ACC112 (cell line): ENCODE measurements at regions not wholly inside any gene's neighbourhood (a gene's known extent, or its start where the extent isn't known, plus 50 kb on each side); places are given as distances from the start of the nearest gene placed in this dataset.

Experiments used
- H2AFZ ChIP-seq: fragments of 200-600 bp; sonication (generic); one replicate; pipeline ENCODE4 v1.6.0; 2017; ENCODE audit warnings: antibody characterized with exemption, low read length; ENCODE audit not compliant: unreplicated experiment
- H3K27ac ChIP-seq: fragments of 200-600 bp; sonication (generic); 2 replicates; pipeline ENCODE4 v1.5.1; 2014; ENCODE audit warnings: low read depth, mild to moderate bottlenecking, antibody characterized with exemption, low read length, moderate library complexity
- H3K27me3 ChIP-seq: fragments of 200-600 bp; sonication (generic); 2 replicates; pipeline ENCODE4 v1.6.1; 2014; ENCODE audit warnings: mild to moderate bottlenecking, antibody characterized with exemption, low read length, moderate library complexity, mixed read lengths; ENCODE audit not compliant: insufficient read depth
- H3K36me3 ChIP-seq: fragments of 200-600 bp; sonication (generic); 2 replicates; pipeline ENCODE4 v1.6.1; 2016; ENCODE audit warnings: mild to moderate bottlenecking, antibody characterized with exemption, low read length, moderate library complexity, mixed read lengths; ENCODE audit not compliant: insufficient read depth
- H3K4me1 ChIP-seq: fragments of 200-600 bp; sonication (generic); one replicate; pipeline ENCODE4 v1.6.1; 2016; ENCODE audit warnings: low read length, mixed read lengths; ENCODE audit not compliant: insufficient read depth, unreplicated experiment, control insufficient read depth
- H3K4me3 ChIP-seq: fragments of 200-600 bp; sonication (generic); 2 replicates; pipeline ENCODE4 v1.5.1; 2014; ENCODE audit warnings: mild to moderate bottlenecking, low read depth, low read length
- H3K79me2 ChIP-seq: fragments of 200-600 bp; sonication (generic); one replicate; pipeline ENCODE4 v1.6.0; 2016; ENCODE audit warnings: low read length; ENCODE audit not compliant: control insufficient read depth, unreplicated experiment, insufficient read depth

DNA sequence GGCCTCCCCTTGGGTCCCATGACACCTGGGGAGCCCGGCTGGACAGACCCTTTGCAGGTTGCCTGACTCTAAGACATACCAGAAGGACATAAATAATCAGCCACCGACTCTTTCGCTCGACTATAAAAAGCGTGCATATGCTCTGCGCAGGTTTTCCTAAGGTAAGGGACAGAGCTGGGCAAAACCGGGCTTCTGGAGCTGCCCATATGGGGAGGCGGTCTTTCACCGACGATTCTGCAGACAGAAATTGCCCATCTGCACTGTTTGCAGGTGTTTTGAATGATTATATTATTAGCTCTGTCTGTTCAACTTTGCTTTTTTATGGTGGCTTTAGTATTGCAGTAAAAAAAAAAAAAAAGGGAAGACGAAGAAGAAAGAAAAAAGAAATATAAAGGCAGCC lies 347.2 kb downstream of the TSHZ3 start:
- H3K4me3 ChIP-seq, result no peak overlapping the region
- H3K27me3 ChIP-seq, result no peaks in the 10 kb centered on the region

DNA sequence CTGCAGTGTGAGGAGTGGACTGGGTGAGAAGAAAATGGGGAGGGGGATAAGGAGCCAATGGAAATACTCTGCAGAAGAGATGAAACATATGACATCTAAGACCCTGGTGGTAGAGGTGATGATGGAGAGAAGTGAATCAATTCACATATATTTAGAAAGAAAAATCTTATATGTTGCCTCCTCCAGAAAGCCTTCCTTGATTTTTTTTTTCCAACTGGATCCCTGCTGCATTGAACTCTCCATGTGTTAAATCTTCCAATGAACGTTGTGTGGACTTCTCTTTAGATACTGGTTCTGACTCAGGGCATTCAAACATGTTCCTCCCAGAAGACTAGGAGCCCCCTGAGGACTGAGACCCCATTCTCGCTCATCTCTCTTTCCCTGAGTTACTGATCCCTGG lies 348.3 kb downstream of the TSHZ3 start:
- H3K4me3 ChIP-seq, result no peak overlapping the region
- no peak overlapping the region for H2AFZ ChIP-seq
- no peak overlapping the region for H3K27ac ChIP-seq
- H3K27me3 ChIP-seq, result no peaks in the 10 kb centered on the region
- H3K4me1 ChIP-seq, result no peaks in the 10 kb centered on the region
- no peaks in the 10 kb centered on the region for H3K36me3 ChIP-seq
- no peaks in the 10 kb centered on the region for H3K79me2 ChIP-seq

More for the DNA sequence above, 347.2 kb downstream of the TSHZ3 start:
- no peaks in the 10 kb centered on the region for H3K4me1 ChIP-seq
- no peak overlapping the region for H3K27ac ChIP-seq
- no peaks in the 10 kb centered on the region for H3K79me2 ChIP-seq
- H2AFZ ChIP-seq, result no peak overlapping the region
- H3K36me3 ChIP-seq, result no peaks in the 10 kb centered on the region

DNA sequence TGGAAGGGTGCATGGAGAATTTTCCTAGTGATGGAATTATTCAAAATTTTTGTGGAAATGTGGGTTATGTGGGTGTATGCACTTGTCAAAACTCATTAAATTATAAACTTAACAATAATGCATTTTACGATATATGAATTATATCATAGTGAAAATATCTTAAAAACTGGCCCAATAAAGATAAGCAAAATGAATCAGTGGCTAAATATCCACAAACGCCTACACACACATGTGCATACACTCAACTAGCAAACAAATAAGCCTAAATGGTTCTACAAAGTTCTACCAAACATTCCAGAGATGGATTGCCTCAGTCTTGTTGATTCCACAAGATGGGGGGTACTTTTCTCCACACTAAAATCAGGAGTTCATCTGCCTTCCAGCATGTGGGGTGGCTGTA lies 349.5 kb downstream of the TSHZ3 start:
- Histone ChIP-seq H3K79me2 (no peaks in the 10 kb centered on the region), H2AFZ (no peak overlapping the region), H3K27ac (no peak overlapping the region), H3K4me3 (no peak overlapping the region), H3K36me3 (no peaks in the 10 kb centered on the region), H3K27me3 (no peaks in the 10 kb centered on the region), H3K4me1 (no peaks in the 10 kb centered on the region)

DNA sequence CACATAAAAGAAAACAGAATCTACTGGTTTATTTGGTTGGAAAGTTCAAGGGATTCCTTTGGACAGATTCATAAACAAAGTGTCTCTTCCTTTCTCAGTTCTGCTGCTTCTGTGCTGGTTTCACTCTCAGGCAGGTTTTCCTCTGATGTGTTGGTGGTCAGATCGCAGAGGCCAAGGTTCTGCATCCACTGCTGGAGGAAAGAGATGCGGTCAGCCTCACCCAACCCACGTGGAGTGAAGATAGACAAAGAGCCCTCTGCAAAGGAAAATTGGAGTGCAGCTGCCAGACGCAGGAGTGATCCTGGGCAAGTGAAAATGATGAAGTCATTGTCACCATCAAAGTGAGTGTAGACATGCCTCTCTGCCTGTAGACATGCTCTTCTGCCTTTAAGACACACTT lies 352.0 kb downstream of the TSHZ3 start:
- H3K4me3 ChIP-seq, result no peak overlapping the region

DNA sequence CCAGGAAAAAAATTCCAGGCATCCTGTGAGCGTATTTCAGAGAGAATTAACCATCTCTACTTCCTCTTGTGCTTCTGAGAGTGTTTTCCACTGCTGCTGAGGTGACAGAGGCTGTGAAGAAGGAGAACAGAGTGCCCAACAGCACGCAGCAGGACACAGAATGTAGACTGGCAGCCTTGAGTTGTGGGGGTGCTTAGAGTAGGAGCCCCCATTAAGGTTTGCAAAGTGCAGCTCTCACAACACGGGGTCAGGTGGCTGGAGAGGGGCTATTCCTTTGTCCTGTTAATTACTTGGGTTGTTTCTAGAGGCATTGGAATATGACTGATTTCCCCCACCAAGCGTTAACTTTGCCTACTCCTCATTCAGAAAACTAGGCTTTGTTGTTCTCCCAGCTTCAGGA lies 370.6 kb downstream of the TSHZ3 start:
- H3K4me3 ChIP-seq, result no peak overlapping the region
- H3K27ac ChIP-seq, result no peak overlapping the region
- H3K79me2 ChIP-seq, result no peaks in the 10 kb centered on the region
- H3K36me3 ChIP-seq, result no peaks in the 10 kb centered on the region
- no peaks in the 10 kb centered on the region for H3K4me1 ChIP-seq
- H3K27me3 ChIP-seq, result no peaks in the 10 kb centered on the region
- no peak overlapping the region for H2AFZ ChIP-seq

More for the DNA sequence above, 352.0 kb downstream of the TSHZ3 start:
- H3K27me3 ChIP-seq, result no peaks in the 10 kb centered on the region
- no peaks in the 10 kb centered on the region for H3K79me2 ChIP-seq
- H3K4me1 ChIP-seq, result no peaks in the 10 kb centered on the region
- no peak overlapping the region for H2AFZ ChIP-seq
- no peak overlapping the region for H3K27ac ChIP-seq
- H3K36me3 ChIP-seq, result no peaks in the 10 kb centered on the region

DNA sequence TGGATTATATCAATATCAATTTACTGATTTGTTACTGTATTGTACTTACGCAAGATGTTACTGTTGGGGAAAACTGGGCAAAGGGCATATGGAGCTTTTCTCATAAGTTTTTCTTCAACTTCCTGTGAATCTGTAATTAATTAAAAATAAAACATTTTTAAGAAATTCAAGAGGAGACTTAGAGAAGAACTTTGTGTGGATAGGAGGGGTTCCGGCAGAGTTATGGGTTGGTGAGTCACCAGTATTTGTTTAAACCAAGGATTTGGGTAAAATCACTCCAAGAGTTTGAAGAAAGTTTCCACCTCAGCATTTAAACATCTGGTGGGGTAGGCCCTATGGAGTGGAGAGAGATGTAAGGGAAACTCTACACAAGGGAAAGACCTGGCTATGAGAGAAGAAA lies 379.6 kb downstream of the TSHZ3 start:
- Histone ChIP-seq H3K4me1 (no peaks in the 10 kb centered on the region), H3K4me3 (no peak overlapping the region), H3K36me3 (no peaks in the 10 kb centered on the region), H3K27ac (no peak overlapping the region), H3K79me2 (no peaks in the 10 kb centered on the region), H2AFZ (no peak overlapping the region), H3K27me3 (no peaks in the 10 kb centered on the region)

DNA sequence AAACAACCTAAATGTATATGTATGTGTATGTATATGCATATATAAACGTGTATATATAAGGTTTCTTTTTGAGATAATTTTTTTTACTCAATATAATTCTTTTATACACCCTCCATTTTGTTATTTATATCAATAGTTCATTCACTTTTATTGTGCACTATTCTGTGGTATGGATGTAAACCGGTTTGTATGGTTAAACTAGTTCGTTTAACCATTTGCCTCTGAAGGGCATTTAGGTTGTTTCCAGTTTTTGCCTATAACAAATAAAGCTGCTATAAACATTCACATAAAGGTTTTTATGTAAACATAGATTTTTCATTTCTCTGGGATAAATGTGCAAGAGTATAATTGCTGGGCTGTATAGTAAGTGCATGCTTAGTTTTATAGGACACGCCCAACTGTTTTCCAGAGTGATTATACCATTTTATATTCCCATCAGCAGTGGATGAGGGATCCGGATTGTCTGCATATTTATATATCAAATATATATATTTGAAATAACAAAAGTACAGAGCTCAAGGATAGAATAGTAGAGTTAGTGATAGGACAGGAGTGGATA lies 380.3 kb downstream of the TSHZ3 start:
- H3K4me3 ChIP-seq, result no peak overlapping the region
- no peaks in the 10 kb centered on the region for H3K79me2 ChIP-seq
- no peaks in the 10 kb centered on the region for H3K36me3 ChIP-seq
- H3K4me1 ChIP-seq, result no peaks in the 10 kb centered on the region
- no peaks in the 10 kb centered on the region for H3K27me3 ChIP-seq
- no peak overlapping the region for H2AFZ ChIP-seq
- no peak overlapping the region for H3K27ac ChIP-seq

DNA sequence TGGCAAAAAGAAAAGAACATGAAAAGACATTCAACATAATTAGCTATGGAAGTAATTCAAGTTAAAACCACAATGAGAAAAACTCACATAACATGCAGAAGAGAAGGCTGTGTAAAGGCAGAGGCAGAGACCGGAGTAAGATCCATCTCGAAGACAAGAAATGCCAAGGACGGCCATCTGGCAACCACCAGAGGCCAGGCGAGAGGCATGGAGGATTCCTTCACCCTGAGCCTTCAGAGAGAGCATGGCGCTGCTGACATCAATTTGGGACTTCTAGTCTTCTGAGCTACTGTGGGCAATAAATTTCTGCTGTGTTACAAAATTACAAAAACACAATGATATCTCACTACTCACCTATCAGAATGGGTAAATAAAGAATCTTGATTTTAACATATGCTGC lies 381.0 kb downstream of the TSHZ3 start:
- Histone ChIP-seq H2AFZ (no peak overlapping the region), H3K4me1 (no peaks in the 10 kb centered on the region), H3K27me3 (no peaks in the 10 kb centered on the region), H3K79me2 (no peaks in the 10 kb centered on the region), H3K27ac (no peak overlapping the region), H3K36me3 (no peaks in the 10 kb centered on the region), H3K4me3 (no peak overlapping the region)

DNA sequence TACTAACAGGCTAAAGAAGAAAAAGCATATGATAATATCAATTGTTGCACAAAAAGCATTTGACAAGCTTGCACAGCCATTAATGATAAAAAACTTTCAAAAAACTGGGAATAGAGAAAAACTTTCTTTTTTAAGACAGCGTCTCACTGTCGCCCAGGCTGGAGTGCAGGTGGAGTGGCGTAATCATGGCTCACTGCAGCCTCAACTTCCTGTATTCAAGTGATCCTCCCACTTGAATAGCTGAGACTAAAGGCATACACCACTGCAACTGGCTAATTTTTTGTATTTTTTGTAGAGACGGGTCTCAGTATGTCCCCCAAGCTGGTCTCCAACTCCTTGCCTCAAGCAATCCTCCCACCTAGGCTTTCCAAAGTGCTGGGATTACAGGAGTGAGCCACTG lies 382.8 kb downstream of the TSHZ3 start:
- no peak overlapping the region for H3K27ac ChIP-seq
- no peak overlapping the region for H2AFZ ChIP-seq
- no peaks in the 10 kb centered on the region for H3K36me3 ChIP-seq
- no peaks in the 10 kb centered on the region for H3K27me3 ChIP-seq
- no peaks in the 10 kb centered on the region for H3K79me2 ChIP-seq
- no peaks in the 10 kb centered on the region for H3K4me1 ChIP-seq
- H3K4me3 ChIP-seq, result no peak overlapping the region

DNA sequence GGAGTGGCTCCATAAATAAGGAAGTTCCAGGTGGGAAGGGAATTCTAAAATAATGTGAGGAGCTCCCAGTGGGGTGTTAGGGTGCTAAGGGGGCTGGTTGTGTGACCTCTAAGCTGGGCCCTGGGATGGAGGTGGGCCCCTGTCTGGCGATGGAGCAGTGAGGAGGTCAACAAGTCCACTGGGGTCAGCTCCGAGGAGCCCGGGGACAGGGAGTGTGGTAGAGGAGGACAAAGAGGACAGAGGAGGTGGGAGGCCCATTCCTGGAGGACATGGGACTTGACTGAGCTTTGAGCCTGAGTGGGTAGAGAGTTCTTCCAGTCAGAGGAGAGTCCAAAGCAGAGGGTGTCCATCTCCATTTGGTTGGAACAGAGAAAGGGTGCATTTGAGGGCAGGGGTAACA lies 390.2 kb downstream of the TSHZ3 start:
- Histone ChIP-seq H2AFZ (no peak overlapping the region), H3K4me3 (no peak overlapping the region), H3K27ac (no peak overlapping the region), H3K79me2 (no peaks in the 10 kb centered on the region), H3K36me3 (no peaks in the 10 kb centered on the region), H3K4me1 (no peaks in the 10 kb centered on the region), H3K27me3 (no peaks in the 10 kb centered on the region)

DNA sequence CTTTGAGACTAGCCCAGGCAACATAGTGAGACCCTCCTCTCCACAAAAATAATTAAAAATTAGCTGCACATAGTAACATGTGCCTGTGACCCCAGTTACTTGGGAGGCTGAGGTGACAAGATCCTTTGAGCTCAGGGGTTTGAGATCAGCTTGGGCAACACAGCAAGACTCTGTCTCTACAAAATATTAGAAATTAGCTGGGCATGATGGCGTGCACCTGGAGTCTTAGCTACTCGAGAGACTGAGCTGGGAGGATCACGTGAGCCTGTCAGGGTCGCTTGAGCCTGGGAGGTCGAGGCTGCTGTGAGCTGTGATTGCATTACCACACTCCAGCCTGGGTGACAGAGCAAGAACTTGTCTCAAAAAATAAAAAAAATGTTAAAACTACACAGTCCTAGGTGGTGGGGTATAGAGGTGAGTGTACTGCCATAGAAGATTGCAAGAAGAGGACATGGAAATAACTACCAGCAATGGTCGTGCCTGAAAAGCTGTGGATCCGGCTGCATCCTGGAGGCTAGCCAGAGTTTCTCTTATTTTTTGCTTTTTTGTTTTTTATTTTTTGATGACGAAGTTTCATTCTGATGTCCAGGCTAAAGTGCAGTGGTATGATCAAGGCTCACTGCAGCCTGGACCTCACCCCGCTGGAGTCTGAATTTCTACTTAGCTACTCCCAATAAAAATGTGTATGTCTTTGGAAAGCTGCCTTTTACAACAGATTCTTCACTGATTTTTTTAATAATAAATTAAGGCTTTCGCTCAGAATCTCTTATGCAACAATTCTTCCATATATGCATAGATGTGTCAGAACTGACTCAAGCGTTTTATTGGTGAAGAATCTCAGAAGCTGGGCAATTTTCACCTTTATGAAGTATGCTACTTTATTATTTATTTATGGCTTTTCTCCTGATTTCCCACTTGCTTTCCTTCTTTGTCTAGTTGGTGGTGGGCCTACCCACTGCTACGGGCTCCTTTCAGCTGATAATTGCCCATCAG lies 393.8 kb downstream of the TSHZ3 start:
- no peaks in the 10 kb centered on the region for H3K79me2 ChIP-seq
- no peak overlapping the region for H2AFZ ChIP-seq
- H3K36me3 ChIP-seq, result no peaks in the 10 kb centered on the region
- no peak overlapping the region for H3K27ac ChIP-seq
- H3K4me1 ChIP-seq, result no peaks in the 10 kb centered on the region
- no peak overlapping the region for H3K4me3 ChIP-seq
- no peaks in the 10 kb centered on the region for H3K27me3 ChIP-seq
